DMS 273 treated with DMSO at 0.1 percent for 48 hours (cell line): ENCODE measurements at regions not wholly inside any gene's neighbourhood (a gene's known extent, or its start where the extent isn't known, plus 50 kb on each side); places are given as distances from the start of the nearest gene placed in this dataset.

Experiments
- DNase-seq: peaks from one replicate; lab custom pipeline; 2025; lab: John Stamatoyannopoulos, UW

GRCh38 chr12:92614502-92614901 is 88.3 kb upstream of the PLEKHG7 start:
- no peak for DNase-seq

- no peak for DNase-seq
Measured at GRCh38 chr12:92614001-92614400, 88.8 kb upstream of the PLEKHG7 start.

- DNase-seq, result no peak
Measured at GRCh38 chr12:92612611-92613010, 90.2 kb upstream of the PLEKHG7 start.

- DNase-seq, result no peak
Measured at GRCh38 chr12:92608151-92609091, 94.4 kb upstream of the PLEKHG7 start.

- no peak for DNase-seq
Measured at GRCh38 chr12:92606956-92607355, 95.8 kb upstream of the PLEKHG7 start.

- no peak for DNase-seq
Measured at GRCh38 chr12:92605621-92606170, 97.1 kb upstream of the PLEKHG7 start.

- no peak for DNase-seq
Measured at GRCh38 chr12:92604786-92605185, 98.0 kb upstream of the PLEKHG7 start.

GRCh38 chr12:92603741-92604432 is 98.9 kb upstream of the PLEKHG7 start:
- DNase-seq, result no peak

GRCh38 chr12:92602930-92603623 is 99.7 kb upstream of the PLEKHG7 start:
- no peak for DNase-seq

- DNase-seq, result no peak
Measured at GRCh38 chr12:92602476-92602875, 100.3 kb upstream of the PLEKHG7 start.

- no peak for DNase-seq
Measured at GRCh38 chr12:92601680-92602079, 101.1 kb upstream of the PLEKHG7 start.

GRCh38 chr12:92601176-92601575 is 101.6 kb upstream of the PLEKHG7 start:
- DNase-seq, result no peak

- no peak for DNase-seq
Measured at GRCh38 chr12:92600052-92600451, 102.7 kb upstream of the PLEKHG7 start.

GRCh38 chr12:92597997-92598396 is 104.8 kb upstream of the PLEKHG7 start:
- no peak for DNase-seq

- no peak for DNase-seq
Measured at GRCh38 chr12:92597118-92597517, 105.7 kb upstream of the PLEKHG7 start.

- DNase-seq, result no peak
Measured at GRCh38 chr12:92596383-92596782, 106.4 kb upstream of the PLEKHG7 start.

GRCh38 chr12:92595663-92596062 is 107.1 kb upstream of the PLEKHG7 start:
- DNase-seq, result no peak

GRCh38 chr12:92593734-92594402 is 108.9 kb upstream of the PLEKHG7 start:
- DNase-seq, result no peak

- no peak for DNase-seq
Measured at GRCh38 chr12:92585115-92585727, 117.6 kb upstream of the PLEKHG7 start.

- DNase-seq, result no peak
Measured at GRCh38 chr12:92583910-92584309, 118.9 kb upstream of the PLEKHG7 start.

- no peak for DNase-seq
Measured at GRCh38 chr12:92582893-92583292, 119.9 kb upstream of the PLEKHG7 start.
